ENCODE measurements at regions not wholly inside any gene's neighbourhood (a gene's known extent, or its start where the extent isn't known, plus 50 kb on each side); places are given as distances from the start of the nearest gene placed in this dataset.

DNA sequence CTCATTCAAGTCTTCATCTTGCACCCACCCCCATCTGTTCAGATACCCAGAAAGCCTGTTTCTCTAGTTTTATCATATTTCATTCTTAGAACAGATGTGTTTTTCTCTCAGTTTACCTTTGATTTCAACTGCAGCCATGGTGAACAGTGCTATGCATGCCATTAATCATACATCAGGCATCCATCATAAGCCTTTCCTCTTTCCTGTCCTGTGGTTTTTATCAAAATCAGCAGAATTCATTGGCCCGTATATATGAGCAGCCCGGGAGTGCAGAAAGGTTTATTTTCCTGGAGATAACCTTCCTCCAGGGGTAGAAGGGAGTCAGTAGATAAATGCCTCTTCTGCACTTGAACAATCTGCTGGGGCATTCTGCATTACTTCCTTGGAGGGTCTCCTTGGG, 65.7 kb downstream of the IL21 start:
- no peaks in the 10 kb centered on the region for H3F3A ChIP-seq (replicated peaks; ENCODE audit: low read depth)
- H3K4me2 ChIP-seq: no peak overlapping the region
- no peaks in the 10 kb centered on the region for H3K27me3 ChIP-seq (ENCODE audit: insufficient read depth)
- Mint-ChIP-seq H3K27ac (no peak overlapping the region), H3K4me3 (no peak overlapping the region), H3K9me3 (peaks cover 5% of the 10 kb centered on the region; the same call in 1 of the 3 replicates), H3K4me1 (peaks cover 4% of the 10 kb centered on the region; the same call in 2 of the 3 replicates), H3K27me3 (ENCODE audit: insufficient read depth, low read depth, poor library complexity) (no peaks in the 10 kb centered on the region), H3K36me3 (ENCODE audit: low read depth) (no peaks in the 10 kb centered on the region)
- no peaks in the 10 kb centered on the region for H3K36me3 ChIP-seq (ENCODE audit: insufficient read depth)
- TF ChIP-seq EZH2 (IDR thresholded peaks at IDR 0.05; ENCODE audit: low read depth, unreplicated experiment): no peak
- TF ChIP-seq POLR2AphosphoS5 (IDR thresholded peaks at IDR 0.05; ENCODE audit: low read depth): no peak
- TF ChIP-seq STAT1 (IDR thresholded peaks at IDR 0.05; ENCODE audit: unreplicated experiment): no peak
- H3K27ac ChIP-seq (ENCODE audit: low read depth): no peak overlapping the region
- DNase-seq (ENCODE audit: low spot score) (no peak), ATAC-seq (no peak)
- no peaks in the 10 kb centered on the region for H3K9me2 ChIP-seq (ENCODE audit: insufficient read depth)
- no peak overlapping the region for H2AFZ ChIP-seq
- no peaks in the 10 kb centered on the region for H4K20me1 ChIP-seq (replicated peaks; ENCODE audit: insufficient read depth)
- no peaks in the 10 kb centered on the region for H3K79me2 ChIP-seq (replicated peaks; ENCODE audit: insufficient read depth)
- H3K4me3 ChIP-seq: no peak overlapping the region
- H3K4me1 ChIP-seq (ENCODE audit: insufficient read depth): peaks cover 2% of the 10 kb centered on the region; the same call in 1 of the 2 replicates

DNA sequence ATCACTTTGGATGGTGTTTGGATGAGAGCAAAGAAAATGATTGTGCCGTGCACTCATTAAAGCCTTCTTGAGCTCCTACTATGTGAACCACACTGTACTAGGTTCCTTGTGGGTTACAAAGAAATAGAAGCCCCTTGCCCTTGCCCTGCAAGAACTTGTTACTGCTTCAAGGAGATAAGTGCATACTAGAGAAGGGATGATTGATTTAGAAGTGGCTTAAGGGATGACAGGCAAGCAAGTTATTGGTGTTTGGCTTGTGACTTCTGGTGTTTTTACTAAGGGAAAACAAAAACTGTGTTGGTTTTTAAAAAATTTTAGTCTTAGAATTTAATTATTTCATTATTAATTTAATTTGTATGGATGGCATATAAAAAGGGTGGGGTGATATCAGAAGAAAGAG, 67.4 kb downstream of the IL21 start:
- no peak for ATAC-seq
- Mint-ChIP-seq H3K4me3 (no peak overlapping the region), H3K27me3 (ENCODE audit: insufficient read depth, low read depth, poor library complexity) (no peaks in the 10 kb centered on the region), H3K27ac (no peak overlapping the region), H3K4me1 (peaks cover 14% of the 10 kb centered on the region; the same call in 2 of the 3 replicates), H3K36me3 (ENCODE audit: low read depth) (no peaks in the 10 kb centered on the region), H3K9me3 (peaks cover 5% of the 10 kb centered on the region; the same call in 1 of the 3 replicates)
- Histone ChIP-seq H3K4me3 (no peak overlapping the region), H3K27ac (ENCODE audit: low read depth) (no peak overlapping the region), H3K4me2 (no peak overlapping the region), H2AFZ (no peak overlapping the region), H3K4me1 (ENCODE audit: insufficient read depth) (peaks cover 16% of the 10 kb centered on the region), H3K9me2 (ENCODE audit: insufficient read depth) (no peaks in the 10 kb centered on the region), H4K20me1 (replicated peaks; ENCODE audit: insufficient read depth) (no peaks in the 10 kb centered on the region), H3F3A (replicated peaks; ENCODE audit: low read depth) (no peaks in the 10 kb centered on the region), H3K79me2 (replicated peaks; ENCODE audit: insufficient read depth) (no peaks in the 10 kb centered on the region), H3K27me3 (ENCODE audit: insufficient read depth) (no peaks in the 10 kb centered on the region), H3K36me3 (ENCODE audit: insufficient read depth) (no peaks in the 10 kb centered on the region)
- DNase-seq (ENCODE audit: low spot score): no peak
- TF ChIP-seq NANOG (IDR thresholded peaks at IDR 0.05; ENCODE audit: borderline replicate concordance) (no peak), ZNF331 (CRISPR knock-in tag; IDR thresholded peaks at IDR 0.05; ENCODE audit: low read depth) (no peak), EZH2phosphoT487 (IDR thresholded peaks at IDR 0.05; ENCODE audit: unreplicated experiment) (no peak), POLR2AphosphoS5 (IDR thresholded peaks at IDR 0.05; ENCODE audit: low read depth) (no peak), JUNB (IDR thresholded peaks at IDR 0.05; ENCODE audit: unreplicated experiment) (no peak)
- TF ChIP-seq, protein P1, sequence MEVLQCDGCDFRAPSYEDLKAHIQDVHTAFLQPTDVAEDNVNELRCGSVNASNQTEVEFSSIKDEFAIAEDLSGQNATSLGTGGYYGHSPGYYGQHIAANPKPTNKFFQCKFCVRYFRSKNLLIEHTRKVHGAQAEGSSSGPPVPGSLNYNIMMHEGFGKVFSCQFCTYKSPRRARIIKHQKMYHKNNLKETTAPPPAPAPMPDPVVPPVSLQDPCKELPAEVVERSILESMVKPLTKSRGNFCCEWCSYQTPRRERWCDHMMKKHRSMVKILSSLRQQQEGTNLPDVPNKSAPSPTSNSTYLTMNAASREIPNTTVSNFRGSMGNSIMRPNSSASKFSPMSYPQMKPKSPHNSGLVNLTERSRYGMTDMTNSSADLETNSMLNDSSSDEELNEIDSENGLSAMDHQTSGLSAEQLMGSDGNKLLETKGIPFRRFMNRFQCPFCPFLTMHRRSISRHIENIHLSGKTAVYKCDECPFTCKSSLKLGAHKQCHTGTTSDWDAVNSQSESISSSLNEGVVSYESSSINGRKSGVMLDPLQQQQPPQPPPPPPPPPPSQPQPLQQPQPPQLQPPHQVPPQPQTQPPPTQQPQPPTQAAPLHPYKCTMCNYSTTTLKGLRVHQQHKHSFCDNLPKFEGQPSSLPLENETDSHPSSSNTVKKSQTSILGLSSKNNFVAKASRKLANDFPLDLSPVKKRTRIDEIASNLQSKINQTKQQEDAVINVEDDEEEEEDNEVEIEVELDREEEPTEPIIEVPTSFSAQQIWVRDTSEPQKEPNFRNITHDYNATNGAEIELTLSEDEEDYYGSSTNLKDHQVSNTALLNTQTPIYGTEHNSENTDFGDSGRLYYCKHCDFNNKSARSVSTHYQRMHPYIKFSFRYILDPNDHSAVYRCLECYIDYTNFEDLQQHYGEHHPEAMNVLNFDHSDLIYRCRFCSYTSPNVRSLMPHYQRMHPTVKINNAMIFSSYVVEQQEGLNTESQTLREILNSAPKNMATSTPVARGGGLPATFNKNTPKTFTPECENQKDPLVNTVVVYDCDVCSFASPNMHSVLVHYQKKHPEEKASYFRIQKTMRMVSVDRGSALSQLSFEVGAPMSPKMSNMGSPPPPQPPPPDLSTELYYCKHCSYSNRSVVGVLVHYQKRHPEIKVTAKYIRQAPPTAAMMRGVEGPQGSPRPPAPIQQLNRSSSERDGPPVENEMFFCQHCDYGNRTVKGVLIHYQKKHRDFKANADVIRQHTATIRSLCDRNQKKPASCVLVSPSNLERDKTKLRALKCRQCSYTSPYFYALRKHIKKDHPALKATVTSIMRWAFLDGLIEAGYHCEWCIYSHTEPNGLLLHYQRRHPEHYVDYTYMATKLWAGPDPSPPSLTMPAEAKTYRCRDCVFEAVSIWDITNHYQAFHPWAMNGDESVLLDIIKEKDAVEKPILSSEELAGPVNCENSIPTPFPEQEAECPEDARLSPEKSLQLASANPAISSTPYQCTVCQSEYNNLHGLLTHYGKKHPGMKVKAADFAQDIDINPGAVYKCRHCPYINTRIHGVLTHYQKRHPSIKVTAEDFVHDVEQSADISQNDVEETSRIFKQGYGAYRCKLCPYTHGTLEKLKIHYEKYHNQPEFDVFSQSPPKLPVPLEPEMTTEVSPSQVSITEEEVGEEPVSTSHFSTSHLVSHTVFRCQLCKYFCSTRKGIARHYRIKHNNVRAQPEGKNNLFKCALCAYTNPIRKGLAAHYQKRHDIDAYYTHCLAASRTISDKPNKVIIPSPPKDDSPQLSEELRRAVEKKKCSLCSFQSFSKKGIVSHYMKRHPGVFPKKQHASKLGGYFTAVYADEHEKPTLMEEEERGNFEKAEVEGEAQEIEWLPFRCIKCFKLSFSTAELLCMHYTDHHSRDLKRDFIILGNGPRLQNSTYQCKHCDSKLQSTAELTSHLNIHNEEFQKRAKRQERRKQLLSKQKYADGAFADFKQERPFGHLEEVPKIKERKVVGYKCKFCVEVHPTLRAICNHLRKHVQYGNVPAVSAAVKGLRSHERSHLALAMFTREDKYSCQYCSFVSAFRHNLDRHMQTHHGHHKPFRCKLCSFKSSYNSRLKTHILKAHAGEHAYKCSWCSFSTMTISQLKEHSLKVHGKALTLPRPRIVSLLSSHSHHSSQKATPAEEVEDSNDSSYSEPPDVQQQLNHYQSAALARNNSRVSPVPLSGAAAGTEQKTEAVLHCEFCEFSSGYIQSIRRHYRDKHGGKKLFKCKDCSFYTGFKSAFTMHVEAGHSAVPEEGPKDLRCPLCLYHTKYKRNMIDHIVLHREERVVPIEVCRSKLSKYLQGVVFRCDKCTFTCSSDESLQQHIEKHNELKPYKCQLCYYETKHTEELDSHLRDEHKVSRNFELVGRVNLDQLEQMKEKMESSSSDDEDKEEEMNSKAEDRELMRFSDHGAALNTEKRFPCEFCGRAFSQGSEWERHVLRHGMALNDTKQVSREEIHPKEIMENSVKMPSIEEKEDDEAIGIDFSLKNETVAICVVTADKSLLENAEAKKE (CRISPR knock-in tag; IDR thresholded peaks at IDR 0.05): no peak
- TF ChIP-seq, protein P2, sequence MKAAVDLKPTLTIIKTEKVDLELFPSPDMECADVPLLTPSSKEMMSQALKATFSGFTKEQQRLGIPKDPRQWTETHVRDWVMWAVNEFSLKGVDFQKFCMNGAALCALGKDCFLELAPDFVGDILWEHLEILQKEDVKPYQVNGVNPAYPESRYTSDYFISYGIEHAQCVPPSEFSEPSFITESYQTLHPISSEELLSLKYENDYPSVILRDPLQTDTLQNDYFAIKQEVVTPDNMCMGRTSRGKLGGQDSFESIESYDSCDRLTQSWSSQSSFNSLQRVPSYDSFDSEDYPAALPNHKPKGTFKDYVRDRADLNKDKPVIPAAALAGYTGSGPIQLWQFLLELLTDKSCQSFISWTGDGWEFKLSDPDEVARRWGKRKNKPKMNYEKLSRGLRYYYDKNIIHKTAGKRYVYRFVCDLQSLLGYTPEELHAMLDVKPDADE (IDR thresholded peaks at IDR 0.05): no peak
- TF ChIP-seq, protein P3, sequence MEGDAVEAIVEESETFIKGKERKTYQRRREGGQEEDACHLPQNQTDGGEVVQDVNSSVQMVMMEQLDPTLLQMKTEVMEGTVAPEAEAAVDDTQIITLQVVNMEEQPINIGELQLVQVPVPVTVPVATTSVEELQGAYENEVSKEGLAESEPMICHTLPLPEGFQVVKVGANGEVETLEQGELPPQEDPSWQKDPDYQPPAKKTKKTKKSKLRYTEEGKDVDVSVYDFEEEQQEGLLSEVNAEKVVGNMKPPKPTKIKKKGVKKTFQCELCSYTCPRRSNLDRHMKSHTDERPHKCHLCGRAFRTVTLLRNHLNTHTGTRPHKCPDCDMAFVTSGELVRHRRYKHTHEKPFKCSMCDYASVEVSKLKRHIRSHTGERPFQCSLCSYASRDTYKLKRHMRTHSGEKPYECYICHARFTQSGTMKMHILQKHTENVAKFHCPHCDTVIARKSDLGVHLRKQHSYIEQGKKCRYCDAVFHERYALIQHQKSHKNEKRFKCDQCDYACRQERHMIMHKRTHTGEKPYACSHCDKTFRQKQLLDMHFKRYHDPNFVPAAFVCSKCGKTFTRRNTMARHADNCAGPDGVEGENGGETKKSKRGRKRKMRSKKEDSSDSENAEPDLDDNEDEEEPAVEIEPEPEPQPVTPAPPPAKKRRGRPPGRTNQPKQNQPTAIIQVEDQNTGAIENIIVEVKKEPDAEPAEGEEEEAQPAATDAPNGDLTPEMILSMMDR (conservative IDR thresholded peaks at IDR 0.05; ENCODE audit: low read depth in 2 of 2): no peak
